ENCODE measurements at regions not wholly inside any gene's neighbourhood (a gene's known extent, or its start where the extent isn't known, plus 50 kb on each side); places are given as distances from the start of the nearest gene placed in this dataset.

DNA sequence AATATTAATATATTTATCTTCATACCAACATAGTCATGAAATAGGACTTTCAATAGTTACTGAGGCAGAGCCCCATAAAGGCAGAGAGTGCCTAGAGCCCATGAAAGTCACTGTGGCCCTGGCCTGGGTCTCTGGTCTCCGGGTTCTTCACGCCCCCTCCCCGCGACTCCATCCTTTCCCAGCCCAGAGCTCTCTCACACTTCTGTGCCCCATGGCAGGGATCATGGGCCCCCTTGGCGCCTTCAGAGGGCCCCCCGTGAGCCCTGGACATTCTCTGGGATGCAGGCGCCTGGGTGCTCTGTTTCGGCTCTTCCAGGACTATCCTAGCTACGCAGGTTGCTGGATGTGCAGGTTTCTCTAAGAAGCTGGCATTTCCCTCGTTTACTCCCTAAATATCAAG is 228.4 kb downstream of the TEX29 start:
- H3K4me3 ChIP-seq = no peak overlapping the region
- TF ChIP-seq, protein P1, sequence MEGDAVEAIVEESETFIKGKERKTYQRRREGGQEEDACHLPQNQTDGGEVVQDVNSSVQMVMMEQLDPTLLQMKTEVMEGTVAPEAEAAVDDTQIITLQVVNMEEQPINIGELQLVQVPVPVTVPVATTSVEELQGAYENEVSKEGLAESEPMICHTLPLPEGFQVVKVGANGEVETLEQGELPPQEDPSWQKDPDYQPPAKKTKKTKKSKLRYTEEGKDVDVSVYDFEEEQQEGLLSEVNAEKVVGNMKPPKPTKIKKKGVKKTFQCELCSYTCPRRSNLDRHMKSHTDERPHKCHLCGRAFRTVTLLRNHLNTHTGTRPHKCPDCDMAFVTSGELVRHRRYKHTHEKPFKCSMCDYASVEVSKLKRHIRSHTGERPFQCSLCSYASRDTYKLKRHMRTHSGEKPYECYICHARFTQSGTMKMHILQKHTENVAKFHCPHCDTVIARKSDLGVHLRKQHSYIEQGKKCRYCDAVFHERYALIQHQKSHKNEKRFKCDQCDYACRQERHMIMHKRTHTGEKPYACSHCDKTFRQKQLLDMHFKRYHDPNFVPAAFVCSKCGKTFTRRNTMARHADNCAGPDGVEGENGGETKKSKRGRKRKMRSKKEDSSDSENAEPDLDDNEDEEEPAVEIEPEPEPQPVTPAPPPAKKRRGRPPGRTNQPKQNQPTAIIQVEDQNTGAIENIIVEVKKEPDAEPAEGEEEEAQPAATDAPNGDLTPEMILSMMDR (IDR thresholded peaks at IDR 0.05; ENCODE audit: control extremely low read depth, extremely low read depth) = no peak
- no peaks in the 10 kb centered on the region for H3K36me3 ChIP-seq (ENCODE audit: control insufficient read depth in 4 of 4, insufficient read depth in 4 of 4, low read length in 4 of 4)
- H3K4me1 ChIP-seq (ENCODE audit: control insufficient read depth in 5 of 5, insufficient read depth in 5 of 5, low read length in 5 of 5) = no peaks in the 10 kb centered on the region
- H3K27me3 ChIP-seq (ENCODE audit: control insufficient read depth in 3 of 3, insufficient read depth in 3 of 3, low read length in 2 of 3) = no peaks in the 10 kb centered on the region
- H3K27ac ChIP-seq (ENCODE audit: low read depth in 1 of 2, low read length in 1 of 2) = no peak overlapping the region
- no peak overlapping the region for H3K9ac ChIP-seq (ENCODE audit: insufficient read depth in 1 of 2, low read length in 2 of 2)
- no peak for ATAC-seq (ENCODE audit: insufficient read depth, low FRiP score)
- 85 to 91% methylated on average over 10 of the region's 10 CpGs for WGBS, 2 donors
- peaks cover 0 to 11% (median 2%) of the 10 kb centered on the region in 4 donors for H3K9me3 ChIP-seq (ENCODE audit: control insufficient read depth in 4 of 4, insufficient read depth in 3 of 4, low read length in 3 of 4)
- no peak for DNase-seq

DNA sequence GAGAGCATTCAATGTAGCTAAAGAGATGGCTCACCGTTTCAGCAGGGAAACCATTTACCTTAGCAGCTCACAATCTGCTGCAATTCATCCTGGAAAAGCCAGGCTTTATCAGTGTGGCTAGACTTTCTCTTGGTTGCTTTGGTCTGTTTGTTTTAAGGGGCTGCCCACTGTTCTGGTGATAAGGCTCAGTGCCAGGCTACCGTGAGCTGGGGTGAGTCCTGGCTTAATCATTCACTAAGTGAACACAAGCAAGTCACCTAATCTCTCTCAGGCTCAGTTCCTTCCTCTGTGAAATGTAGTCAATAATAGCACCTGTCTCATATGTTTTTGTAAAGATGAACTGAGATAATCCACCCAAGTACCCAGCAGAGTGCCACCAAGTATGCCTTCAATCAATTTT is 229.0 kb downstream of the TEX29 start:
- Histone ChIP-seq H3K27me3 (ENCODE audit: control insufficient read depth in 3 of 3, insufficient read depth in 3 of 3, low read length in 2 of 3) (no peaks in the 10 kb centered on the region), H3K4me3 (no peak overlapping the region), H3K4me1 (ENCODE audit: control insufficient read depth in 5 of 5, insufficient read depth in 5 of 5, low read length in 5 of 5) (no peaks in the 10 kb centered on the region), H3K9me3 (ENCODE audit: control insufficient read depth in 4 of 4, insufficient read depth in 3 of 4, low read length in 3 of 4) (peaks cover 0 to 7% (median 2%) of the 10 kb centered on the region in 4 donors), H3K9ac (ENCODE audit: insufficient read depth in 1 of 2, low read length in 2 of 2) (no peak overlapping the region), H3K27ac (ENCODE audit: low read depth in 1 of 2, low read length in 1 of 2) (no peak overlapping the region), H3K36me3 (ENCODE audit: control insufficient read depth in 4 of 4, insufficient read depth in 4 of 4, low read length in 4 of 4) (no peaks in the 10 kb centered on the region)
- no peak for ATAC-seq (ENCODE audit: insufficient read depth, low FRiP score)
- 22 to 35% methylated on average over 2 of the region's 2 CpGs for WGBS, 2 donors
- TF ChIP-seq, protein P1 (IDR thresholded peaks at IDR 0.05; ENCODE audit: control extremely low read depth, extremely low read depth) = no peak
- DNase-seq = no peak

DNA sequence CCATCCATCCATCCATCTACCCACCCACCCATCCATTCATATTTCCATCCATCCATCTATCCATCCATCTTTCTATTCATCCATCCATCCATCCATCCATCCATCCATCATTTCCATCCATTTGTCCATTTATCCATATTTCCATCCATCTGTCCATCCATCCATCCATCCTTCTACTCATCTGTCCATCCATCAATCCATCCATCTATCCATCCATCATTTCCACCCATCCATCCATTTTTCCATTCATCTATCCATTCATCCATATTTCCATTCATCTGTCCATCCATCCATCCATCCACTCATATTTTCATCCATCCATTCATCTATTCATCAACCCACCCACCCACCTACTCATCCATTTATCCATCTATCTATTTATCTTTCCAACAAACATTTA is 229.6 kb downstream of the TEX29 start:
- peaks cover 0 to 5% (median 2%) of the 10 kb centered on the region in 4 donors for H3K9me3 ChIP-seq (ENCODE audit: control insufficient read depth in 4 of 4, insufficient read depth in 3 of 4, low read length in 3 of 4)
- no peaks in the 10 kb centered on the region for H3K27me3 ChIP-seq (ENCODE audit: control insufficient read depth in 3 of 3, insufficient read depth in 3 of 3, low read length in 2 of 3)
- H3K4me1 ChIP-seq (ENCODE audit: control insufficient read depth in 5 of 5, insufficient read depth in 5 of 5, low read length in 5 of 5) = no peaks in the 10 kb centered on the region
- H3K9ac ChIP-seq (ENCODE audit: insufficient read depth in 1 of 2, low read length in 2 of 2) = no peak overlapping the region
- no peak overlapping the region for H3K27ac ChIP-seq (ENCODE audit: low read depth in 1 of 2, low read length in 1 of 2)
- no peak for DNase-seq
- H3K4me3 ChIP-seq = no peak overlapping the region
- TF ChIP-seq, protein P1 (IDR thresholded peaks at IDR 0.05; ENCODE audit: control extremely low read depth, extremely low read depth) = no peak
- no peaks in the 10 kb centered on the region for H3K36me3 ChIP-seq (ENCODE audit: control insufficient read depth in 4 of 4, insufficient read depth in 4 of 4, low read length in 4 of 4)
- ATAC-seq (ENCODE audit: insufficient read depth, low FRiP score) = no peak

DNA sequence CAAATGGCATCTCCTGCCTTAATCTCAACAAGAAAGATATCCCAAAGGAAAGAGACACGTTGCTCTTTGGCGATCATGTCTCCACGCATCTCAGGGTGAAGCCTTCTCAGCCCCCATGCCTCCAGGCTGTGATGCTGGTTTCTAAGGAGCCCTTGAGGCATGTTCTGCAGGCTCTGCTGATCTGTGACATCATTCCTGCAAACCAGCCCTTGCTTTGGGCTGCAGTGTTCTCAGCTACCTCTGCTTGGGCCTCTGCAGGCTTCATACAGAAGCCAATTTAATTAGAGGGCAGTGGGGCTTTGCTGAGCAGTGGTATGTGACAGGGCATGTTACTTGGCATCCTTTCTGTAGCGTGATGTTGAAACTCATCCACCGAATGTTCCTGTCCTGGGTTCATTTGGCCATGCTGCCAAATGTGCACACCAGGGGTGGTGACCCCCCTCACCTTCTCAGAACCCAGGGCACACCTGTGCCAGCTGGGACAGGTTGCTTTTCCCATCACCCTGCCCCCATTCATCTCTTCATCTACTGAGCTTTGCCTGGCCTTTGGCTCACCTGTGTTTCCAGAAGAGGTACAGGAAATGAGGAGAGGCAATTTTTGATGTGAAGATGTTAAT is 230.9 kb downstream of the TEX29 start:
- 83 to 93% methylated on average over 5 of the region's 5 CpGs for WGBS, 2 donors
- H3K27me3 ChIP-seq (ENCODE audit: control insufficient read depth in 3 of 3, insufficient read depth in 3 of 3, low read length in 2 of 3) = no peaks in the 10 kb centered on the region
- H3K36me3 ChIP-seq (ENCODE audit: control insufficient read depth in 4 of 4, insufficient read depth in 4 of 4, low read length in 4 of 4) = no peaks in the 10 kb centered on the region
- no peak overlapping the region for H3K4me3 ChIP-seq
- H3K9ac ChIP-seq (ENCODE audit: insufficient read depth in 1 of 2, low read length in 2 of 2) = no peak overlapping the region
- DNase-seq (no peak), ATAC-seq (ENCODE audit: insufficient read depth, low FRiP score) (no peak)
- H3K9me3 ChIP-seq (ENCODE audit: control insufficient read depth in 4 of 4, insufficient read depth in 3 of 4, low read length in 3 of 4) = peaks cover 0 to 4% (median 0%) of the 10 kb centered on the region in 4 donors
- no peak overlapping the region for H3K27ac ChIP-seq (ENCODE audit: low read depth in 1 of 2, low read length in 1 of 2)
- no peaks in the 10 kb centered on the region for H3K4me1 ChIP-seq (ENCODE audit: control insufficient read depth in 5 of 5, insufficient read depth in 5 of 5, low read length in 5 of 5)
- TF ChIP-seq, protein P1 (IDR thresholded peaks at IDR 0.05; ENCODE audit: control extremely low read depth, extremely low read depth) = no peak
